ENCODE measurements at regions not wholly inside any gene's neighbourhood (a gene's known extent, or its start where the extent isn't known, plus 50 kb on each side); places are given as distances from the start of the nearest gene placed in this dataset.

- H3K9me3 ChIP-seq (ENCODE audit: control insufficient read depth, low read depth, low read length), result no peaks in the 10 kb centered on the region
- H3K27ac ChIP-seq (ENCODE audit: low read length), result no peak overlapping the region
- WGBS (ENCODE audit: insufficient coverage, low lambda C conversion rate), result 63% methylated on average over 2 of the region's 2 CpGs
- H3K27me3 ChIP-seq (ENCODE audit: control insufficient read depth, insufficient read depth, low read length), result no peaks in the 10 kb centered on the region
- H3K36me3 ChIP-seq (ENCODE audit: control insufficient read depth, insufficient read depth, low read length), result no peaks in the 10 kb centered on the region
- H3K4me3 ChIP-seq (ENCODE audit: low read length), result no peak overlapping the region
- no peaks in the 10 kb centered on the region for H3K4me1 ChIP-seq (ENCODE audit: control insufficient read depth, insufficient read depth, low read length)
- no peak for DNase-seq
Observed at GRCh38 chr12:61011767-61012423, 1248.3 kb upstream of the USP15 start.

- DNase-seq, result no peak
- Histone ChIP-seq H3K27ac (ENCODE audit: low read length) (no peak overlapping the region), H3K27me3 (ENCODE audit: control insufficient read depth, insufficient read depth, low read length) (no peaks in the 10 kb centered on the region), H3K9me3 (ENCODE audit: control insufficient read depth, low read depth, low read length) (peaks cover 5% of the 10 kb centered on the region), H3K4me3 (ENCODE audit: low read length) (no peak overlapping the region), H3K4me1 (ENCODE audit: control insufficient read depth, insufficient read depth, low read length) (no peaks in the 10 kb centered on the region), H3K36me3 (ENCODE audit: control insufficient read depth, insufficient read depth, low read length) (no peaks in the 10 kb centered on the region)
Observed at GRCh38 chr12:61018571-61018970, 1241.6 kb upstream of the USP15 start.

GRCh38 chr12:61023231-61023630 lies 1237.0 kb upstream of the USP15 start:
- DNase-seq, result no peak
- H3K27me3 ChIP-seq (ENCODE audit: control insufficient read depth, insufficient read depth, low read length), result no peaks in the 10 kb centered on the region
- H3K27ac ChIP-seq (ENCODE audit: low read length), result no peak overlapping the region
- no CpG with 5 or more reads among the region's 15 CpGs for WGBS (ENCODE audit: insufficient coverage, low lambda C conversion rate)
- no peak overlapping the region for H3K4me3 ChIP-seq (ENCODE audit: low read length)
- no peaks in the 10 kb centered on the region for H3K36me3 ChIP-seq (ENCODE audit: control insufficient read depth, insufficient read depth, low read length)
- H3K9me3 ChIP-seq (ENCODE audit: control insufficient read depth, low read depth, low read length), result peaks cover 5% of the 10 kb centered on the region
- H3K4me1 ChIP-seq (ENCODE audit: control insufficient read depth, insufficient read depth, low read length), result no peaks in the 10 kb centered on the region

- peaks cover 3% of the 10 kb centered on the region for H3K9me3 ChIP-seq (ENCODE audit: control insufficient read depth, low read depth, low read length)
- H3K27me3 ChIP-seq (ENCODE audit: control insufficient read depth, insufficient read depth, low read length), result no peaks in the 10 kb centered on the region
- 67% methylated on average over 1 of the region's 1 CpG for WGBS (ENCODE audit: insufficient coverage, low lambda C conversion rate)
- no peaks in the 10 kb centered on the region for H3K4me1 ChIP-seq (ENCODE audit: control insufficient read depth, insufficient read depth, low read length)
- H3K27ac ChIP-seq (ENCODE audit: low read length), result no peak overlapping the region
- DNase-seq, result no peak
- H3K4me3 ChIP-seq (ENCODE audit: low read length), result no peak overlapping the region
- H3K36me3 ChIP-seq (ENCODE audit: control insufficient read depth, insufficient read depth, low read length), result no peaks in the 10 kb centered on the region
Observed at GRCh38 chr12:61029516-61029915, 1230.7 kb upstream of the USP15 start.

GRCh38 chr12:61037792-61038191 lies 1222.4 kb upstream of the USP15 start:
- no peaks in the 10 kb centered on the region for H3K27me3 ChIP-seq (ENCODE audit: control insufficient read depth, insufficient read depth, low read length)
- no peak overlapping the region for H3K27ac ChIP-seq (ENCODE audit: low read length)
- no peaks in the 10 kb centered on the region for H3K4me1 ChIP-seq (ENCODE audit: control insufficient read depth, insufficient read depth, low read length)
- no peak overlapping the region for H3K4me3 ChIP-seq (ENCODE audit: low read length)
- no peaks in the 10 kb centered on the region for H3K36me3 ChIP-seq (ENCODE audit: control insufficient read depth, insufficient read depth, low read length)
- no CpG with 5 or more reads among the region's 1 CpG for WGBS (ENCODE audit: insufficient coverage, low lambda C conversion rate)
- no peaks in the 10 kb centered on the region for H3K9me3 ChIP-seq (ENCODE audit: control insufficient read depth, low read depth, low read length)
- DNase-seq, result no peak

GRCh38 chr12:61043838-61044237 lies 1216.4 kb upstream of the USP15 start:
- H3K27ac ChIP-seq (ENCODE audit: low read length), result no peak overlapping the region
- no peak for DNase-seq
- no peak overlapping the region for H3K4me3 ChIP-seq (ENCODE audit: low read length)
- H3K36me3 ChIP-seq (ENCODE audit: control insufficient read depth, insufficient read depth, low read length), result no peaks in the 10 kb centered on the region
- H3K4me1 ChIP-seq (ENCODE audit: control insufficient read depth, insufficient read depth, low read length), result no peaks in the 10 kb centered on the region
- H3K27me3 ChIP-seq (ENCODE audit: control insufficient read depth, insufficient read depth, low read length), result no peaks in the 10 kb centered on the region
- no CpG with 5 or more reads among the region's 3 CpGs for WGBS (ENCODE audit: insufficient coverage, low lambda C conversion rate)
- no peaks in the 10 kb centered on the region for H3K9me3 ChIP-seq (ENCODE audit: control insufficient read depth, low read depth, low read length)

GRCh38 chr12:61044766-61045165 lies 1215.4 kb upstream of the USP15 start:
- Histone ChIP-seq H3K4me1 (ENCODE audit: control insufficient read depth, insufficient read depth, low read length) (no peaks in the 10 kb centered on the region), H3K36me3 (ENCODE audit: control insufficient read depth, insufficient read depth, low read length) (no peaks in the 10 kb centered on the region), H3K27ac (ENCODE audit: low read length) (no peak overlapping the region), H3K4me3 (ENCODE audit: low read length) (no peak overlapping the region), H3K9me3 (ENCODE audit: control insufficient read depth, low read depth, low read length) (no peaks in the 10 kb centered on the region), H3K27me3 (ENCODE audit: control insufficient read depth, insufficient read depth, low read length) (no peaks in the 10 kb centered on the region)
- WGBS (ENCODE audit: insufficient coverage, low lambda C conversion rate), result 25% methylated on average over 1 of the region's 3 CpGs
- DNase-seq, result no peak

- Histone ChIP-seq H3K4me1 (ENCODE audit: control insufficient read depth, insufficient read depth, low read length) (no peaks in the 10 kb centered on the region), H3K27ac (ENCODE audit: low read length) (no peak overlapping the region), H3K27me3 (ENCODE audit: control insufficient read depth, insufficient read depth, low read length) (no peaks in the 10 kb centered on the region), H3K36me3 (ENCODE audit: control insufficient read depth, insufficient read depth, low read length) (no peaks in the 10 kb centered on the region), H3K9me3 (ENCODE audit: control insufficient read depth, low read depth, low read length) (no peaks in the 10 kb centered on the region), H3K4me3 (ENCODE audit: low read length) (no peak overlapping the region)
- DNase-seq, result no peak
- 100% methylated on average over 2 of the region's 3 CpGs for WGBS (ENCODE audit: insufficient coverage, low lambda C conversion rate)
Observed at GRCh38 chr12:61070640-61071414, 1189.4 kb upstream of the USP15 start.

- no peaks in the 10 kb centered on the region for H3K36me3 ChIP-seq (ENCODE audit: control insufficient read depth, insufficient read depth, low read length)
- no peaks in the 10 kb centered on the region for H3K4me1 ChIP-seq (ENCODE audit: control insufficient read depth, insufficient read depth, low read length)
- H3K27ac ChIP-seq (ENCODE audit: low read length), result no peak overlapping the region
- no peak overlapping the region for H3K4me3 ChIP-seq (ENCODE audit: low read length)
- H3K27me3 ChIP-seq (ENCODE audit: control insufficient read depth, insufficient read depth, low read length), result no peaks in the 10 kb centered on the region
- no peak for DNase-seq
- H3K9me3 ChIP-seq (ENCODE audit: control insufficient read depth, low read depth, low read length), result no peaks in the 10 kb centered on the region
Observed at GRCh38 chr12:61072717-61073116, 1187.5 kb upstream of the USP15 start.

GRCh38 chr12:61095111-61095510 lies 1165.1 kb upstream of the USP15 start:
- WGBS (ENCODE audit: insufficient coverage, low lambda C conversion rate), result 64% methylated on average over 2 of the region's 2 CpGs
- no peaks in the 10 kb centered on the region for H3K36me3 ChIP-seq (ENCODE audit: control insufficient read depth, insufficient read depth, low read length)

More at GRCh38 chr12:61095111-61095510, 1165.1 kb upstream of the USP15 start:
- Histone ChIP-seq H3K27ac (ENCODE audit: low read length) (no peak overlapping the region), H3K4me1 (ENCODE audit: control insufficient read depth, insufficient read depth, low read length) (no peaks in the 10 kb centered on the region), H3K27me3 (ENCODE audit: control insufficient read depth, insufficient read depth, low read length) (no peaks in the 10 kb centered on the region), H3K4me3 (ENCODE audit: low read length) (no peak overlapping the region), H3K9me3 (ENCODE audit: control insufficient read depth, low read depth, low read length) (no peaks in the 10 kb centered on the region)
- DNase-seq, result no peak
